ENCODE measurements at regions not wholly inside any gene's neighbourhood (a gene's known extent, or its start where the extent isn't known, plus 50 kb on each side); places are given as distances from the start of the nearest gene placed in this dataset.

DNA sequence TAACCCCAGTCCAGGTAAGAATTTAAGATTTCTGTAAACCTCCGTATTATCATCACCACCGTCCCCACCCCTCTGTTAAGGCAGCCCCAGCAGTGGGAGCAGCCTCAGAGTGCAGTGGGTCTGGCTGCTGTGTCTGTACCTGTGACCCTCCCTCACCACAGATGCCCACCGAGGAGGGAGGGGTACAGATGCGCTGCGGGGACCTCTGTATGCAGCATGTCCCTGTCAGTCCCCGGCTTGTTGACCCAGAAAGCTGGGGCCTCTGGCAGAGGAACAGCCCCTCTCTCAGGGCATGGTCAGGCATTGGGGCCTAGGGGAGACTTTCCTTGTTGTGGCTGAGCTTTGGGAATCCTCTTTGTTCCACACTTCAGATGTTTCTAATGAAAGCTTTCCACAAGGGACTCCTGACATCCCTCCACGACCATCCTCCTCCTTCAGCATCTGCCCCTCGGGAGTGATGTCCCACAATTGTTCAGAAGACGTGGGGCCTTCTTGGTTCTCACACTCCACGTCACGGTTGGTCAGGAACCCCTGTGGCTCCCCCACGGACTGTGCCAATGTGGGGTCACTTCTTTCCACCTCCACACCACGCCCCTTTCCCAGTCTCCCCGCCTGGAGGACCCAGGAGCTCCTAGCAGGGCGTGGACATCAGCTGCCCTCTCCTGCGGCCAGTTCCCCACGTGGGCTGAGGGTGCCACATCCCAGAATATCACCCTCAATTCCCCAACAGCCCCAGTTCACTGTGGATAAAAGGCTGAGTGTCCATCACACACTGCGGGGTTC lies 384.2 kb upstream of the MYT1L start:
- Histone ChIP-seq H3K27me3 (replicated peaks; ENCODE audit: insufficient read depth) (no peaks in the 10 kb centered on the region), H3K36me3 (no peaks in the 10 kb centered on the region), H3K4me3 (no peak overlapping the region), H3K27ac (no peak overlapping the region), H3K9me3 (no peaks in the 10 kb centered on the region), H3K4me1 (replicated peaks) (no peaks in the 10 kb centered on the region)
- no peak for DNase-seq (ENCODE audit: low spot score)
- TF ChIP-seq POLR2AphosphoS5 (IDR thresholded peaks at IDR 0.05) (no peak), POLR2A (IDR thresholded peaks at IDR 0.05) (no peak)
- TF ChIP-seq, protein P1, sequence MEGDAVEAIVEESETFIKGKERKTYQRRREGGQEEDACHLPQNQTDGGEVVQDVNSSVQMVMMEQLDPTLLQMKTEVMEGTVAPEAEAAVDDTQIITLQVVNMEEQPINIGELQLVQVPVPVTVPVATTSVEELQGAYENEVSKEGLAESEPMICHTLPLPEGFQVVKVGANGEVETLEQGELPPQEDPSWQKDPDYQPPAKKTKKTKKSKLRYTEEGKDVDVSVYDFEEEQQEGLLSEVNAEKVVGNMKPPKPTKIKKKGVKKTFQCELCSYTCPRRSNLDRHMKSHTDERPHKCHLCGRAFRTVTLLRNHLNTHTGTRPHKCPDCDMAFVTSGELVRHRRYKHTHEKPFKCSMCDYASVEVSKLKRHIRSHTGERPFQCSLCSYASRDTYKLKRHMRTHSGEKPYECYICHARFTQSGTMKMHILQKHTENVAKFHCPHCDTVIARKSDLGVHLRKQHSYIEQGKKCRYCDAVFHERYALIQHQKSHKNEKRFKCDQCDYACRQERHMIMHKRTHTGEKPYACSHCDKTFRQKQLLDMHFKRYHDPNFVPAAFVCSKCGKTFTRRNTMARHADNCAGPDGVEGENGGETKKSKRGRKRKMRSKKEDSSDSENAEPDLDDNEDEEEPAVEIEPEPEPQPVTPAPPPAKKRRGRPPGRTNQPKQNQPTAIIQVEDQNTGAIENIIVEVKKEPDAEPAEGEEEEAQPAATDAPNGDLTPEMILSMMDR (IDR thresholded peaks at IDR 0.05), result no peak
- intact Hi-C loops (cut with DNase I), result no loop called here
- WGBS, result 86% methylated on average over 18 of the region's 18 CpGs

DNA sequence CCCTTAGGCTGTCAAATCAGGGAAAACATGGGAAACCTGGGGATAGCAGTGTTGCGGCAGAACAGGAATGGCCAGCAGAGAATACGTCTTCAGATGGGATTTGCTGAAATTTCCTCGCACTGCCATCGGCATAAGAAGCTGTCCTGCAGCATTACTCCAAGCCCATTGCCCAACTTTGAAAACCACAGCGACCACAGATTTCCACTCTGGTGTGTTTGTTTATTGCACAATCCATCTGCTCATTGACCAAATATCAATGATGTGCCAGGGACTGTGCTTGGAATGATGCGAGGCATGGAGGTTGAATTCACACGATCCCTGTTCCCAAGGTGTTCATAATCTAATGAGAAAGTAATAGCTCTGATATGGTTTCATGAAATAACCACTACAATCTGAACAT lies 383.3 kb upstream of the MYT1L start:
- H3K27ac ChIP-seq, result no peak overlapping the region
- DNase-seq (ENCODE audit: low spot score), result no peak
- H3K9me3 ChIP-seq, result no peaks in the 10 kb centered on the region
- TF ChIP-seq POLR2A (IDR thresholded peaks at IDR 0.05) (no peak), POLR2AphosphoS5 (IDR thresholded peaks at IDR 0.05) (no peak)
- TF ChIP-seq, protein P1 (IDR thresholded peaks at IDR 0.05), result no peak
- no peak overlapping the region for H3K4me3 ChIP-seq
- no peaks in the 10 kb centered on the region for H3K27me3 ChIP-seq (replicated peaks; ENCODE audit: insufficient read depth)
- no peaks in the 10 kb centered on the region for H3K36me3 ChIP-seq
- intact Hi-C loops (cut with DNase I), result no loop called here
- no peaks in the 10 kb centered on the region for H3K4me1 ChIP-seq (replicated peaks)
- 78% methylated on average over 7 of the region's 7 CpGs for WGBS

DNA sequence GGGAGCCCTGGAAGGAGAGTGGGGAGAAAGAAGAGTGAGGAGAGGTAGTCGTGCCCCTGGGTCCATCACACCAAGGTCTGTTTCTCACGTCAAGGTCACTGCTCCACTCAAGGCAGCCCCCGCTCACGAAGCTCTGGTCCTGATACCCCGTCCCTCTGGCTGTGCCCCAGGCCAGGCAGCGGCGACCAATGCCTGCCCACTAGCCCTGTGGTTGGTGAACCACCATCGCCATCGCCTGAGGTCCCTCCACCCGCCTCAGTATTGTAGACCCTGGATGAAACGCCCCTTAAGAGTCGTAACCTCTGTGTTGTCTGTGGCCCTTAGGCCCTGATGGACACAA lies 378.3 kb upstream of the MYT1L start:
- TF ChIP-seq POLR2A (IDR thresholded peaks at IDR 0.05), result no peak
- TF ChIP-seq, protein P1 (IDR thresholded peaks at IDR 0.05), result no peak
- WGBS, result 92% methylated on average over 12 of the region's 12 CpGs

DNA sequence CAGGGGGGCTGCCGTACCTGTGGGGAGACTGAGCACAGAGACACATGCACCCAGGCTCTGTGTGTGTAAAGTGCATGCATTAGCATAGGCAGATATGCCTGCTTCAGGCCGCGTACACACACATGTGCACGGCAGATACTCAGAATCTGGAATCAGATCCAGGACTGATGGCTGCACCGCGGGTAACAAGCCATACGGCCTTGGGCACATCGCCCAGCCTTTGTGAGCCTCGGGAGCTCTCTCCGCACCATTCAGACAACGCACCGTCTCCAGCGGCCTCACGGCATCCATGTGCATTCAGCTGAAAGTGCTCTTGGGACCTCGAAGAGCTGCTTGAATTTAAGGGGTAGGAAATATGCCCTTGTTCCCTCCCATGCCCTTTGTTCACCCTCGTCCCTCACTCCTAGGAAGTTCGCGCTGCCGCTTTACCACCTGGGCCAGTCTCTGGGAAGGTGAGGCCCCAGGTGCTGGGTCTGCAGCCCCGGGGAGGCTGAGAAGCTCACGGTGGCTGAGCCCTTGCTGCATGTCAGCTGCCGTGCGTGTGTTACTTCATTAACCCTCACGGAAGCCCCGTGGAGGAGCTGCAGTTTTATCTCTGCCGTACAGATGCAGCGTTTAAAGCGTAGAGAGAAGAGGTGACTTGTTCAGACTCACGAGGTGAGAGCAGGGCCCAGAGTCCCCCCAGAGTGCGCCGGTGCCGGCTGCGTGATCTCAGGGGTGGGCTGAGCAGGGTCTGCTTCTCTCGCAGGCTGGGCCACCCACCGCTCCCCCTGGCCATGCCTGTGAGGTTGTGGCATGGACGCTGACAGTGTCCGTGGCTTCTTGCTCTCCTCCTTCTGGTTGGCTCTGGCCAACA lies 377.7 kb upstream of the MYT1L start:
- Histone ChIP-seq H3K27me3 (replicated peaks; ENCODE audit: insufficient read depth) (no peaks in the 10 kb centered on the region), H3K4me3 (no peak overlapping the region), H3K4me1 (replicated peaks) (no peaks in the 10 kb centered on the region), H3K27ac (no peak overlapping the region), H3K36me3 (no peaks in the 10 kb centered on the region), H3K9me3 (no peaks in the 10 kb centered on the region)
- TF ChIP-seq, protein P1 (IDR thresholded peaks at IDR 0.05), result no peak
- TF ChIP-seq POLR2A (IDR thresholded peaks at IDR 0.05), result no peak
- TF ChIP-seq POLR2AphosphoS5 (IDR thresholded peaks at IDR 0.05), result no peak
- 81% methylated on average over 37 of the region's 37 CpGs for WGBS
- no peak for DNase-seq (ENCODE audit: low spot score)
- intact Hi-C loops (cut with DNase I), result no loop called here

More for the DNA sequence above, 378.3 kb upstream of the MYT1L start:
- DNase-seq (ENCODE audit: low spot score), result no peak
- H3K27ac ChIP-seq, result no peak overlapping the region
- intact Hi-C loops (cut with DNase I), result no loop called here
- no peaks in the 10 kb centered on the region for H3K4me1 ChIP-seq (replicated peaks)
- H3K27me3 ChIP-seq (replicated peaks; ENCODE audit: insufficient read depth), result no peaks in the 10 kb centered on the region
- H3K36me3 ChIP-seq, result no peaks in the 10 kb centered on the region
- no peak overlapping the region for H3K4me3 ChIP-seq
- no peaks in the 10 kb centered on the region for H3K9me3 ChIP-seq
